ENCODE measurements at regions not wholly inside any gene's neighbourhood (a gene's known extent, or its start where the extent isn't known, plus 50 kb on each side); places are given as distances from the start of the nearest gene placed in this dataset.

DNA sequence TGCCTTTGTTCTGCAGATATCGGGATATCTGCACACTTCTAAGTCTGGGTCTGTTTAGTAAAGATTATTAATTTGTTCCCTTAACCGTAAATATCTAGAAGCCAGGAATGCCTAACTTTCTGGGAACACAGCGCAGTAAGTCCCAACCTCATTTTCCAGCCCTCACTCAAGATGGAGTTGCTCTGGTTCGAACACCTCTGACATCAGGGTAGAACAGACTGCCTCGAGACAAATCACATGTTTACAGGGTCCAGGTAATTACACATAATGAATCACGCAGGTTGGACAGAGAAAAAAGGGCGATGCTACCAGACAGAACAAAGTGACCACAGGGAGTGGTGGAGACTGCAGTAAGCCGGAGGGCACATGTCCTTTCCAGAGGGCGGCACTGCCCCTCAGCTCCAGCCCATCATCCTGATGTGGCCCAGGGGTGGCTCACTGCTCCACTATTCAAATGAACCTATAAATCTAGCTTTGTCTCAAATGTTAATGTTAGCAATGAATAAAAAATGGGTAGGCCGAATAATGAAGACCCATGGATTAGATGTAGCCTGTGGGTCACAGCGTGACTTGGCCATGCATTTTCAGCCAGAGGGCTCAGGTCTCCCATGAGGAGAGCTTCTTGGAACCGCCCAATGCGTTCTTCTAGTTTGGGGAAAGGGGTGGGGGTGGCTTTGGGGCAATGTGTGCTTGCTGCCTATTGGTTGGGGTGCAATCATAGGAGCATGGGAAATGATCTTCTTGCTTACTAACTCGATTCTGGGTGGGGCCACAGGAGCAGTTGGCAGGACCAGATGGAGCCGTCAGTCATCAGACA, 159.0 kb upstream of the SFSWAP start (continued):
- 0 out of 2 replicates have a peak, but pooled peaks have one; percentile 48 for TF ChIP-seq HOMEZ (CRISPR knock-in tag; IDR thresholded peaks at IDR 0.05)
- no peak for TF ChIP-seq JUND (IDR thresholded peaks at IDR 0.05; ENCODE audit: borderline replicate concordance, low read depth, low read length)
- TF ChIP-seq JUND (tag; IDR thresholded peaks at IDR 0.05; ENCODE audit: borderline replicate concordance, low read depth, low read length), result no peak
- TF ChIP-seq PYGO2 (tag; IDR thresholded peaks at IDR 0.05), result peak; percentile 86

DNA sequence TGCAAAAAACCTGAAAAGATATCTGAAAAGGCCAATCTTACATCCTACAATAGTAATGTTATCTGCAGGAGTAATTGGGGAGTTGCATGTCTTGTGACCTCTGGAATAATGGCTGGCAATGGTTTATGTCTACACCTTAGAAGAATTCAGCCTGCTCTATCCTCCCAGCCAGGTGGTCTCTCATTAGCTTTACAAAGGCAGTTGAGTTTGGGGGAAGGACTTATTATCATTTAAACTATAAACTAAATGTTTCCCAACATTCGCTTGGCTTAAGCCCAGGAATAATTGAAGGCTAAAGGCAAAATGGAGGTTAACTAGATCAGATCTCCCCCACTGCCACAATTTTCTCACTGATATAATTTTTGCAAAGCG, 158.4 kb upstream of the SFSWAP start:
- no peak overlapping the region for H3K9ac ChIP-seq (ENCODE audit: insufficient read depth in 1 of 2, low read depth in 2 of 2, low read length in 2 of 2)
- peaks cover 0 to 2% of the 10 kb centered on the region in 2 experiments; a peak in 2 of 5 replicates for H3K4me1 ChIP-seq (replicated peaks in 1 of 2; ENCODE audit: control insufficient read depth in 2 of 2, insufficient read depth in 2 of 2, low read length in 2 of 2)
- ATAC-seq (no peak), FAIRE-seq (no peak), DNase-seq (ENCODE audit: extremely low read depth in 1 of 4, low spot score in 3 of 4) (no peak)
- CTCF ChIA-PET (ENCODE audit: low intra/inter-chr PET ratio), result no interaction called here
- peaks cover 3% of the 10 kb centered on the region; the same call in 1 of the 2 replicates for H4K20me1 ChIP-seq (replicated peaks; ENCODE audit: control insufficient read depth, insufficient read depth, low read length)
- H3K4me2 ChIP-seq (ENCODE audit: insufficient read depth, low read length), result no peak overlapping the region
- H3K36me3 ChIP-seq (ENCODE audit: control insufficient read depth, insufficient read depth, low read length), result no peaks in the 10 kb centered on the region
- H3K9me3 ChIP-seq (replicated peaks; ENCODE audit: control insufficient read depth, insufficient read depth, low read depth, low read length), result no peaks in the 10 kb centered on the region
- intact Hi-C loops (cut with micrococcal nuclease) (no loop called here), in situ Hi-C loops (cut with MboI) (no loop called here)
- no peaks in the 10 kb centered on the region for H3K9me1 ChIP-seq (ENCODE audit: control insufficient read depth, insufficient read depth, low read length)
- no peaks in the 10 kb centered on the region for H3K79me2 ChIP-seq (ENCODE audit: control insufficient read depth, insufficient read depth, low read length)
- POLR2A ChIA-PET, result interaction anchor here (0.6 kb wide), 1 partner anchor 142 kb away, joined by 3 read pairs; no protein-coding TSS in a partner anchor
- no peak overlapping the region for H2AFZ ChIP-seq (ENCODE audit: low read depth, low read length)
- peaks cover 13 to 46% of the 10 kb centered on the region in 2 experiments for H3K27me3 ChIP-seq (ENCODE audit: control insufficient read depth in 2 of 2, insufficient read depth in 2 of 2, low read length in 2 of 2)
- no peak overlapping the region for H3K4me3 ChIP-seq
- H3K27ac ChIP-seq (ENCODE audit: extremely low read depth, low read depth, low read length), result no peak overlapping the region
- BruUV-seq (replicated peaks), result no TSS peak
- 0% methylated on average over 2 of the region's 2 CpGs for WGBS (ENCODE audit: insufficient coverage, low coverage, missing lambda C conversion rate)
- no peak for TF ChIP-seq BRF2 (IDR thresholded peaks at IDR 0.05; ENCODE audit: borderline replicate concordance, insufficient read depth, insufficient read length)
- TF ChIP-seq CCNT2 (IDR thresholded peaks at IDR 0.05; ENCODE audit: borderline replicate concordance, extremely low read depth, insufficient read length, low read depth, low read length), result no peak
- TF ChIP-seq MYNN (IDR thresholded peaks at IDR 0.05), result no peak
- no peak for TF ChIP-seq MYNN (CRISPR knock-in tag; IDR thresholded peaks at IDR 0.05)
- no peak for TF ChIP-seq ZFP36 (IDR thresholded peaks at IDR 0.05; ENCODE audit: low read depth, low read length, partially characterized antibody)
- TF ChIP-seq, protein P1, sequence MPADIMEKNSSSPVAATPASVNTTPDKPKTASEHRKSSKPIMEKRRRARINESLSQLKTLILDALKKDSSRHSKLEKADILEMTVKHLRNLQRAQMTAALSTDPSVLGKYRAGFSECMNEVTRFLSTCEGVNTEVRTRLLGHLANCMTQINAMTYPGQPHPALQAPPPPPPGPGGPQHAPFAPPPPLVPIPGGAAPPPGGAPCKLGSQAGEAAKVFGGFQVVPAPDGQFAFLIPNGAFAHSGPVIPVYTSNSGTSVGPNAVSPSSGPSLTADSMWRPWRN (IDR thresholded peaks at IDR 0.05; ENCODE audit: low read depth), result no peak
- TF ChIP-seq, protein P2, sequence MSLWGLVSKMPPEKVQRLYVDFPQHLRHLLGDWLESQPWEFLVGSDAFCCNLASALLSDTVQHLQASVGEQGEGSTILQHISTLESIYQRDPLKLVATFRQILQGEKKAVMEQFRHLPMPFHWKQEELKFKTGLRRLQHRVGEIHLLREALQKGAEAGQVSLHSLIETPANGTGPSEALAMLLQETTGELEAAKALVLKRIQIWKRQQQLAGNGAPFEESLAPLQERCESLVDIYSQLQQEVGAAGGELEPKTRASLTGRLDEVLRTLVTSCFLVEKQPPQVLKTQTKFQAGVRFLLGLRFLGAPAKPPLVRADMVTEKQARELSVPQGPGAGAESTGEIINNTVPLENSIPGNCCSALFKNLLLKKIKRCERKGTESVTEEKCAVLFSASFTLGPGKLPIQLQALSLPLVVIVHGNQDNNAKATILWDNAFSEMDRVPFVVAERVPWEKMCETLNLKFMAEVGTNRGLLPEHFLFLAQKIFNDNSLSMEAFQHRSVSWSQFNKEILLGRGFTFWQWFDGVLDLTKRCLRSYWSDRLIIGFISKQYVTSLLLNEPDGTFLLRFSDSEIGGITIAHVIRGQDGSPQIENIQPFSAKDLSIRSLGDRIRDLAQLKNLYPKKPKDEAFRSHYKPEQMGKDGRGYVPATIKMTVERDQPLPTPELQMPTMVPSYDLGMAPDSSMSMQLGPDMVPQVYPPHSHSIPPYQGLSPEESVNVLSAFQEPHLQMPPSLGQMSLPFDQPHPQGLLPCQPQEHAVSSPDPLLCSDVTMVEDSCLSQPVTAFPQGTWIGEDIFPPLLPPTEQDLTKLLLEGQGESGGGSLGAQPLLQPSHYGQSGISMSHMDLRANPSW (CRISPR knock-in tag; IDR thresholded peaks at IDR 0.05), result no peak
- TF ChIP-seq ZNF780A (CRISPR knock-in tag; IDR thresholded peaks at IDR 0.05), result no peak
- no peak for TF ChIP-seq ZNF133 (CRISPR knock-in tag; IDR thresholded peaks at IDR 0.05)
- no peak for TF ChIP-seq BDP1 (IDR thresholded peaks at IDR 0.05; ENCODE audit: insufficient read depth, insufficient read length)
